Hepatocyte (in vitro differentiated cells): ENCODE measurements at regions not wholly inside any gene's neighbourhood (a gene's known extent, or its start where the extent isn't known, plus 50 kb on each side); places are given as distances from the start of the nearest gene placed in this dataset.

Experiments used
- DNase-seq: peaks from one replicate; pipeline ENCODE4 v3.0.0-alpha.2; 2016; ENCODE audit warnings: low spot score
- H2AFZ ChIP-seq: fragments of 200-600 bp; sonication (generic); 2 replicates; pipeline ENCODE4 v1.6.0; 2016; ENCODE audit warnings: antibody characterized with exemption, mild to moderate bottlenecking
- H3K27ac ChIP-seq: fragments of 200-600 bp; sonication (generic); 2 replicates; pipeline ENCODE4 v1.5.1; 2016; ENCODE audit warnings: mild to moderate bottlenecking
- H3K27me3 ChIP-seq: fragments of 200-600 bp; sonication (generic); 2 replicates; pipeline ENCODE4 v1.6.1; 2016
- H3K36me3 ChIP-seq: fragments of 200-600 bp; sonication (generic); replicated peaks from 2 replicates; pipeline ENCODE4 v1.5.1; 2016; ENCODE audit warnings: low read depth; ENCODE audit not compliant: insufficient read depth
- H3K4me1 ChIP-seq: fragments of 200-600 bp; sonication (generic); 2 replicates; pipeline ENCODE4 v1.5.1; 2016; ENCODE audit warnings: mild to moderate bottlenecking, moderate library complexity; ENCODE audit not compliant: insufficient read depth
- H3K4me2 ChIP-seq: fragments of 200-600 bp; sonication (generic); 2 replicates; pipeline ENCODE4 v1.6.0; 2016
- H3K4me3 ChIP-seq: fragments of 200-600 bp; sonication (generic); 2 replicates; pipeline ENCODE4 v1.5.1; 2016; ENCODE audit warnings: mild to moderate bottlenecking
- H3K79me2 ChIP-seq: fragments of 200-600 bp; sonication (generic); 2 replicates; pipeline ENCODE4 v1.6.0; 2017; ENCODE audit warnings: mild to moderate bottlenecking
- H3K9me2 ChIP-seq: fragments of 200-600 bp; sonication (generic); replicated peaks from 2 replicates; pipeline ENCODE4 v1.6.0; 2017; ENCODE audit warnings: mild to moderate bottlenecking; ENCODE audit not compliant: insufficient read depth
- H3K9me3 ChIP-seq: fragments of 200-600 bp; sonication (generic); 2 replicates; pipeline ENCODE4 v1.5.1; 2016; ENCODE audit warnings: low read depth, mild to moderate bottlenecking
- H4K20me1 ChIP-seq: fragments of 200-600 bp; sonication (generic); 2 replicates; pipeline ENCODE4 v1.6.0; 2016; ENCODE audit warnings: mild to moderate bottlenecking; ENCODE audit not compliant: insufficient read depth, poor library complexity, severe bottlenecking
- CTCF ChIP-seq: fragments of 200-600 bp; sonication (generic); IDR thresholded peaks from 2 replicates; pipeline ENCODE4 v1.5.1; 2016; ENCODE audit warnings: antibody characterized with exemption, mild to moderate bottlenecking; ENCODE audit not compliant: poor library complexity
- EZH2 ChIP-seq: fragments of 200-600 bp; sonication (generic); IDR thresholded peaks from 2 replicates; pipeline ENCODE4 v1.6.1; 2016; ENCODE audit warnings: antibody characterized with exemption, mild to moderate bottlenecking, borderline replicate concordance
- EZH2phosphoT487 ChIP-seq: fragments of 200-600 bp; sonication (generic); IDR thresholded peaks from one replicate; pipeline ENCODE4 v1.6.1; 2018; ENCODE audit warnings: antibody characterized with exemption, mild to moderate bottlenecking, low read depth, moderate library complexity; ENCODE audit not compliant: unreplicated experiment, severe bottlenecking
- WGBS: methylation state at CpG from one replicate; pipeline ENCODE4 v1.1.6; 2016; ENCODE audit warnings: low lambda C conversion rate; ENCODE audit errors: missing lambda C conversion rate; 5-methylcytosine and 5-hydroxymethylcytosine counted together

GRCh38 chr1:189693140-189693539 is 784.5 kb downstream of the BRINP3 start:
- WGBS = 79% methylated on average over 2 of the region's 2 CpGs
- no peaks in the 10 kb centered on the region for H3K9me2 ChIP-seq
- H2AFZ ChIP-seq = no peak overlapping the region
- H4K20me1 ChIP-seq = no peaks in the 10 kb centered on the region
- DNase-seq = no peak
- H3K79me2 ChIP-seq = no peaks in the 10 kb centered on the region
- H3K27me3 ChIP-seq = no peaks in the 10 kb centered on the region
- H3K4me3 ChIP-seq = no peak overlapping the region
- no peak overlapping the region for H3K4me2 ChIP-seq
- H3K9me3 ChIP-seq = no peaks in the 10 kb centered on the region
- no peak overlapping the region for H3K27ac ChIP-seq
- H3K4me1 ChIP-seq = no peaks in the 10 kb centered on the region
- no peaks in the 10 kb centered on the region for H3K36me3 ChIP-seq
- TF ChIP-seq EZH2phosphoT487 (no peak), EZH2 (no peak), CTCF (no peak)

- Histone ChIP-seq H3K79me2 (no peaks in the 10 kb centered on the region), H3K4me3 (no peak overlapping the region), H3K9me2 (no peaks in the 10 kb centered on the region), H2AFZ (no peak overlapping the region), H3K9me3 (no peaks in the 10 kb centered on the region), H3K4me2 (no peak overlapping the region), H3K27ac (no peak overlapping the region), H3K4me1 (no peaks in the 10 kb centered on the region), H3K27me3 (no peaks in the 10 kb centered on the region), H4K20me1 (no peaks in the 10 kb centered on the region), H3K36me3 (no peaks in the 10 kb centered on the region)
- WGBS = 96% methylated on average over 19 of the region's 19 CpGs
- TF ChIP-seq EZH2 = no peak
- TF ChIP-seq EZH2phosphoT487 = no peak
- TF ChIP-seq CTCF = no peak
- no peak for DNase-seq
Observed at GRCh38 chr1:189696297-189696696, 781.4 kb downstream of the BRINP3 start.

GRCh38 chr1:189697113-189697512 is 780.6 kb downstream of the BRINP3 start:
- Histone ChIP-seq H3K27ac (no peak overlapping the region), H3K9me2 (no peaks in the 10 kb centered on the region), H3K4me1 (no peaks in the 10 kb centered on the region), H3K4me2 (no peak overlapping the region), H3K79me2 (no peaks in the 10 kb centered on the region), H2AFZ (no peak overlapping the region), H3K36me3 (no peaks in the 10 kb centered on the region), H3K27me3 (no peaks in the 10 kb centered on the region), H3K9me3 (no peaks in the 10 kb centered on the region), H4K20me1 (no peaks in the 10 kb centered on the region), H3K4me3 (no peak overlapping the region)
- 98% methylated on average over 22 of the region's 22 CpGs for WGBS
- no peak for DNase-seq
- no peak for TF ChIP-seq CTCF

- no peak for DNase-seq
- Histone ChIP-seq H3K4me2 (no peak overlapping the region), H2AFZ (no peak overlapping the region), H3K9me2 (no peaks in the 10 kb centered on the region), H3K27ac (no peak overlapping the region), H3K4me1 (no peaks in the 10 kb centered on the region), H4K20me1 (no peaks in the 10 kb centered on the region), H3K4me3 (no peak overlapping the region), H3K27me3 (no peaks in the 10 kb centered on the region), H3K79me2 (no peaks in the 10 kb centered on the region), H3K9me3 (no peaks in the 10 kb centered on the region), H3K36me3 (no peaks in the 10 kb centered on the region)
- WGBS = 80% methylated on average over 3 of the region's 3 CpGs
- TF ChIP-seq EZH2phosphoT487 (no peak), CTCF (no peak), EZH2 (no peak)
Observed at GRCh38 chr1:189701606-189702005, 776.1 kb downstream of the BRINP3 start.
